OCI-LY1 (cell line): ENCODE measurements at regions not wholly inside any gene's neighbourhood (a gene's known extent, or its start where the extent isn't known, plus 50 kb on each side); places are given as distances from the start of the nearest gene placed in this dataset.

Source experiments
- H2AFZ ChIP-seq: fragments of 200-600 bp; sonication (generic), shearing (Covaris generic); 2 replicates; pipeline ENCODE4 v1.6.0; 2014; ENCODE audit warnings: antibody characterized with exemption, mild to moderate bottlenecking, low read length
- H3F3A ChIP-seq: fragments of 200-600 bp; sonication (generic), shearing (Covaris generic); 2 replicates; pipeline ENCODE4 v1.6.0; 2014; ENCODE audit warnings: mild to moderate bottlenecking, antibody characterized with exemption, low read length, moderate library complexity; ENCODE audit not compliant: insufficient read depth
- H3K27ac ChIP-seq: fragments of 200-600 bp; sonication (generic); 2 replicates; pipeline ENCODE4 v1.5.1; 2014; ENCODE audit warnings: low read length, mixed run types, mild to moderate bottlenecking, low read depth; ENCODE audit not compliant: poor library complexity, severe bottlenecking
- H3K27me3 ChIP-seq: fragments of 200-600 bp; sonication (generic); 2 replicates; pipeline ENCODE4 v1.6.0; 2014; ENCODE audit warnings: antibody characterized with exemption, mild to moderate bottlenecking, low read length, moderate library complexity; ENCODE audit not compliant: insufficient read depth
- H3K36me3 ChIP-seq: fragments of 200-600 bp; sonication (generic); 2 replicates; pipeline ENCODE4 v1.6.1; 2014; ENCODE audit warnings: mild to moderate bottlenecking, antibody characterized with exemption, low read length, moderate library complexity, mixed read lengths; ENCODE audit not compliant: insufficient read depth
- H3K4me1 ChIP-seq: fragments of 200-600 bp; sonication (generic); 2 replicates; pipeline ENCODE4 v1.5.1; 2014; ENCODE audit warnings: mild to moderate bottlenecking, low read length, moderate library complexity; ENCODE audit not compliant: insufficient read depth, severe bottlenecking
- H3K4me2 ChIP-seq: fragments of 200-600 bp; sonication (generic), shearing (Covaris generic); 2 replicates; pipeline ENCODE4 v1.6.1; 2014; ENCODE audit warnings: low read length
- H3K4me3 ChIP-seq: fragments of 200-600 bp; sonication (generic); 2 replicates; pipeline ENCODE4 v1.5.1; 2014; ENCODE audit warnings: low read length, low read depth, mild to moderate bottlenecking, mixed read lengths; ENCODE audit not compliant: poor library complexity, severe bottlenecking
- H3K79me2 ChIP-seq: fragments of 200-600 bp; shearing (Covaris generic); 2 replicates; pipeline ENCODE4 v1.6.1; 2016; ENCODE audit warnings: mixed run types, low read length, mixed read lengths; ENCODE audit not compliant: insufficient read depth
- H3K9ac ChIP-seq: fragments of 200-600 bp; sonication (generic), shearing (Covaris generic); 2 replicates; pipeline ENCODE4 v1.6.1; 2014; ENCODE audit warnings: mild to moderate bottlenecking, low read length, mixed read lengths
- H3K9me2 ChIP-seq: fragments of 200-600 bp; sonication (generic), shearing (Covaris generic); 2 replicates; pipeline ENCODE4 v1.6.1; 2014; ENCODE audit warnings: low read depth, mild to moderate bottlenecking, low read length, mixed read lengths
- H3K9me3 ChIP-seq: fragments of 200-600 bp; shearing (Covaris generic); 2 replicates; pipeline ENCODE4 v1.6.1; 2014; ENCODE audit warnings: low read length, mixed read lengths
- H4K20me1 ChIP-seq: fragments of 200-600 bp; sonication (generic), shearing (Covaris generic); 2 replicates; pipeline ENCODE4 v1.6.0; 2016; ENCODE audit warnings: mild to moderate bottlenecking, low read length; ENCODE audit not compliant: insufficient read depth
- CTCF ChIP-seq: fragments of 200-600 bp; sonication (generic), shearing (Covaris generic); IDR thresholded peaks from 2 replicates; pipeline ENCODE4 v1.5.1; 2017; ENCODE audit warnings: mild to moderate bottlenecking, antibody characterized with exemption, low read length, moderate library complexity, mixed read lengths
- EZH2 ChIP-seq: fragments of 200-600 bp; sonication (generic), shearing (Covaris generic); IDR thresholded peaks from 2 replicates; pipeline ENCODE4 v1.8.0; 2017; ENCODE audit warnings: borderline replicate concordance, mixed run types, mild to moderate bottlenecking, antibody characterized with exemption, low read length, moderate library complexity, mixed read lengths

GRCh38 chr2:111219285-111219684, 98.6 kb downstream of the BCL2L11 start:
- TF ChIP-seq EZH2 (no peak), CTCF (no peak)
- H3K4me2 ChIP-seq = peak overlapping the region; percentile 50
- H3K9ac ChIP-seq = peak overlapping the region; percentile 54
- no peaks in the 10 kb centered on the region for H3K79me2 ChIP-seq
- no peaks in the 10 kb centered on the region for H3K27me3 ChIP-seq
- no peaks in the 10 kb centered on the region; the same call in 1 of the 2 replicates for H3K36me3 ChIP-seq
- H3K9me3 ChIP-seq = peaks cover 16% of the 10 kb centered on the region
- peak overlapping the region; percentile 92 for H3K27ac ChIP-seq
- no peaks in the 10 kb centered on the region for H3K9me2 ChIP-seq
- peak overlapping the region; percentile 15 for H3K4me3 ChIP-seq
- no peaks in the 10 kb centered on the region for H4K20me1 ChIP-seq
- H2AFZ ChIP-seq = peak overlapping the region; percentile 15; the same call in 1 of the 2 replicates
- H3K4me1 ChIP-seq = peaks cover 41% of the 10 kb centered on the region
- H3F3A ChIP-seq = no peaks in the 10 kb centered on the region

GRCh38 chr2:111219734-111220505, 99.2 kb downstream of the BCL2L11 start:
- Histone ChIP-seq H2AFZ (peak overlapping the region; percentile 14; the same call in 1 of the 2 replicates), H3K27me3 (no peaks in the 10 kb centered on the region), H3K36me3 (no peaks in the 10 kb centered on the region; the same call in 1 of the 2 replicates), H3K79me2 (no peaks in the 10 kb centered on the region), H3F3A (no peaks in the 10 kb centered on the region), H3K9me3 (peaks cover 10% of the 10 kb centered on the region), H4K20me1 (no peaks in the 10 kb centered on the region), H3K4me2 (peak overlapping the region; percentile 50), H3K4me3 (peak overlapping the region; percentile 15), H3K9me2 (no peaks in the 10 kb centered on the region), H3K27ac (peak overlapping the region; percentile 92), H3K4me1 (peaks cover 41% of the 10 kb centered on the region), H3K9ac (peak overlapping the region; percentile 54)
- TF ChIP-seq EZH2 = no peak
- no peak for TF ChIP-seq CTCF

GRCh38 chr2:111220962-111221361, 100.2 kb downstream of the BCL2L11 start:
- Histone ChIP-seq H3K9me3 (peaks cover 7% of the 10 kb centered on the region), H2AFZ (no peak overlapping the region)
- TF ChIP-seq CTCF (no peak), EZH2 (no peak)

More at GRCh38 chr2:111220962-111221361, 100.2 kb downstream of the BCL2L11 start:
- Histone ChIP-seq H3K27me3 (no peaks in the 10 kb centered on the region), H4K20me1 (no peaks in the 10 kb centered on the region), H3F3A (no peaks in the 10 kb centered on the region), H3K27ac (peak overlapping the region; percentile 92), H3K4me2 (no peak overlapping the region), H3K9me2 (no peaks in the 10 kb centered on the region), H3K79me2 (no peaks in the 10 kb centered on the region), H3K36me3 (no peaks in the 10 kb centered on the region; the same call in 1 of the 2 replicates), H3K4me3 (no peak overlapping the region), H3K9ac (no peak overlapping the region), H3K4me1 (peaks cover 45% of the 10 kb centered on the region)
